Sigmoid colon (tissue), 4 donors: ENCODE measurements at regions not wholly inside any gene's neighbourhood (a gene's known extent, or its start where the extent isn't known, plus 50 kb on each side); places are given as distances from the start of the nearest gene placed in this dataset.

Source experiments
- POLR2A ChIP-seq, 2 donors: fragments of 450-650 bp; IDR thresholded peaks; one replicate each; pipeline ENCODE4 v1.6.1; 2016; ENCODE audit warnings: antibody characterized with exemption in 2 of 2, mild to moderate bottlenecking in 2 of 2, moderate library complexity in 2 of 2
- POLR2AphosphoS5 ChIP-seq, 4 donors: sonication (generic); formaldehyde crosslinking; IDR thresholded peaks; one replicate each; pipeline ENCODE4 v1.6.1; 2017; ENCODE audit warnings: antibody characterized with exemption in 4 of 4

GRCh38 chr9:120337131-120337530 is 242.8 kb downstream of the CDK5RAP2 start:
- TF ChIP-seq POLR2AphosphoS5 (IDR thresholded peaks at IDR 0.05) (no peak), POLR2A (IDR thresholded peaks at IDR 0.05) (no peak)
